IMR-90 (cell line): ENCODE measurements at regions not wholly inside any gene's neighbourhood (a gene's known extent, or its start where the extent isn't known, plus 50 kb on each side); places are given as distances from the start of the nearest gene placed in this dataset. TPM values are rescaled to one million over a fixed set of nuclear protein-coding genes. Genes with fewer than 3 reads are reported as not detected.

Experiments
- microRNA-seq, 2 experiments: library from miRNA; stranded (forward) in 1 of 2; unstranded in 1 of 2; fragments of 10-50 nt in 1 of 2; fragments of <30 nt in 1 of 2; gene quantifications in 1 of 2; microRNA quantifications in 1 of 2; one replicate each; pipeline versions ENCODE3 to v1.1.0; 2013 to 2020; ENCODE audit not compliant: insufficient read depth in 1 of 2, insufficient read length in 1 of 2, unreplicated experiment in 1 of 2
- small RNA-seq, 5 experiments: library from RNA; depleted of rRNA; stranded (forward); fragments of <200 nt; gene quantifications; one replicate each; pipeline ENCODE3, GENCODE V24; 2012

Small RNAs in the stretch of these regions (microRNA-seq; reads per million reads assigned to microRNA genes)
- gene RNU6-439P (ENCODE audit: insufficient read depth, insufficient read length), result not detected

Small RNAs in the stretch of these regions (small RNA-seq; reads per million reads assigned to genes)
- 0 reads per million in 5 experiments for gene RNU6-439P
